ENCODE measurements at regions not wholly inside any gene's neighbourhood (a gene's known extent, or its start where the extent isn't known, plus 50 kb on each side); places are given as distances from the start of the nearest gene placed in this dataset.

DNA sequence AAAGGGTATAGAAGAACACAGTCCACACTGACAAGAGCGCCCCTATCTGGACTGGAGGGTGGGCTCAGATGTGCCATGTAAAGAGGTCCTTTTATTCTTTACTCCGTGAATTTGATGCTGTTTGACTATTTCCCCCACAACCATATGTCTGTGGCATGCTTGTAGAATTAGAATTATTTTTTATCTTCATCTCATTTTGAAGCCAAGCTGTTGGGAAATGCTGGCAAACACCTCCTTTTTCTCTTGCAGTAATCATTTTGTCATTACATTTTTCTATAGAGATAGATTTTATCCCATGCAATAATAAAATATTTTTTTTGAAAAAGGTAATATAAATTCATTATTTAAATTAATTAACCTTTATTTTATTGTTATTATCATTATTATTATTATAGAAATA, 926.6 kb upstream of the AUTS2 start:
- H3K9me3 ChIP-seq (ENCODE audit: severe bottlenecking) = no peaks in the 10 kb centered on the region
- DNase-seq = no peak
- TF ChIP-seq, protein P1, sequence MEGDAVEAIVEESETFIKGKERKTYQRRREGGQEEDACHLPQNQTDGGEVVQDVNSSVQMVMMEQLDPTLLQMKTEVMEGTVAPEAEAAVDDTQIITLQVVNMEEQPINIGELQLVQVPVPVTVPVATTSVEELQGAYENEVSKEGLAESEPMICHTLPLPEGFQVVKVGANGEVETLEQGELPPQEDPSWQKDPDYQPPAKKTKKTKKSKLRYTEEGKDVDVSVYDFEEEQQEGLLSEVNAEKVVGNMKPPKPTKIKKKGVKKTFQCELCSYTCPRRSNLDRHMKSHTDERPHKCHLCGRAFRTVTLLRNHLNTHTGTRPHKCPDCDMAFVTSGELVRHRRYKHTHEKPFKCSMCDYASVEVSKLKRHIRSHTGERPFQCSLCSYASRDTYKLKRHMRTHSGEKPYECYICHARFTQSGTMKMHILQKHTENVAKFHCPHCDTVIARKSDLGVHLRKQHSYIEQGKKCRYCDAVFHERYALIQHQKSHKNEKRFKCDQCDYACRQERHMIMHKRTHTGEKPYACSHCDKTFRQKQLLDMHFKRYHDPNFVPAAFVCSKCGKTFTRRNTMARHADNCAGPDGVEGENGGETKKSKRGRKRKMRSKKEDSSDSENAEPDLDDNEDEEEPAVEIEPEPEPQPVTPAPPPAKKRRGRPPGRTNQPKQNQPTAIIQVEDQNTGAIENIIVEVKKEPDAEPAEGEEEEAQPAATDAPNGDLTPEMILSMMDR (IDR thresholded peaks at IDR 0.05; ENCODE audit: low read depth, low read length) = no peak
- H3K36me3 ChIP-seq = no peaks in the 10 kb centered on the region
- H3K4me3 ChIP-seq (ENCODE audit: low read depth, low read length) = no peak overlapping the region
- no peak overlapping the region for H3K27ac ChIP-seq
- H3K27me3 ChIP-seq (ENCODE audit: insufficient read depth, low read depth, severe bottlenecking) = no peaks in the 10 kb centered on the region

DNA sequence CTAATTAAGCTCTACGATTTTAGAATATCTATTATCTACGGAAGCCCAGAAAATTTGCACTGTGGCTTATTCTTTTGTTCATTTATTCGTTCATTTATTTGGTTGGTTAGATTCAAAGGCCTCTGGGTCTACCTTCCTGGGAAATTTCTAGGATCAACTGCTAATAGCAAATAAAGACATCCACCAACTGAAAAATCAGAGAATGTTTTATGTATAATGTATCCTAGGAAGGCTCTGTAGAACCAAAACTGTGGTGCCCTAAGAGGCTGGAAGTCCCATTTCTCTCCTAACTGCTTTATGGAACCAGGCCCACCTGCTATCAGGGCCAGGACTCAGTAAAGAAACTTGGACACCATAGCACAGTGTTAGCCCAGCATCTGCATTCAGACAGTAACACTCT, 923.4 kb upstream of the AUTS2 start:
- TF ChIP-seq, protein P1 (IDR thresholded peaks at IDR 0.05; ENCODE audit: low read depth, low read length) = no peak
- Histone ChIP-seq H3K27me3 (ENCODE audit: insufficient read depth, low read depth, severe bottlenecking) (no peaks in the 10 kb centered on the region), H3K9me3 (ENCODE audit: severe bottlenecking) (no peaks in the 10 kb centered on the region), H3K27ac (no peak overlapping the region), H3K4me3 (ENCODE audit: low read depth, low read length) (no peak overlapping the region), H3K36me3 (no peaks in the 10 kb centered on the region)
- no peak for DNase-seq

DNA sequence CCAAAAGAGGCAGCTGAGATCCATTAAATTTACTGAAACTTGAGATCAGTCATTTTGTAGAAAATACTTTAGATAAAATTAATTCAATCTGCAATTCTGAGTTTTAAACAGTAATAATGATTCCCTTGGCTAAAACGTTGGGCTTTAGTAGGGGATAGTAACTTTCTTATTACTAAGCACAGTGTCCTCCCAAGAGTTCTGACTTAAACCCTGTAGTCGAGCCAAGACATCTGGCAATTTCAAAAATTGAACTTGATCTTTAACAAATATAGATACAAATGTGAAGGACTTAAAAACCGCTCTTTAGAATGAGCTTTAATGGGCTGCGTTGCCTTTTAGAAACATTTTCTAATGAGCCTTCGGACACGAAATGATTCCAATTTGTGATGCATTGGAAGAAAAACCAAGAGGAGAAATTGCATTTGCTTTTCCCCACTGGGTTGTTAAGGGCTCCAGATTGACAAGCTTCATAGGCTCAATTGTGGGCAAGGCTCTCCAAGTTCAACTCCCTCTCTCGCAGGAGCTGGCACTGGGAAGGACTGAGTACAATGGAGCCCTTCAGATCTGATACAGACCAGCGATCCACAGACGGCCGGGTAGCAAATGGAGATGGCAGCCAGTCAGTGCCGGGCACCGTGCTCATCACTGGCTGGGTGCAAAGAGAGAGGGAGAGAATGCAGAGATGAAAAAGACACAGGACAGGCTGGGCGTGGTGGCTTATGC, 921.3 kb upstream of the AUTS2 start:
- no peaks in the 10 kb centered on the region for H3K9me3 ChIP-seq (ENCODE audit: severe bottlenecking)
- no peaks in the 10 kb centered on the region for H3K27me3 ChIP-seq (ENCODE audit: insufficient read depth, low read depth, severe bottlenecking)
- no peak for DNase-seq
- H3K4me3 ChIP-seq (ENCODE audit: low read depth, low read length) = no peak overlapping the region
- H3K36me3 ChIP-seq = no peaks in the 10 kb centered on the region
- TF ChIP-seq, protein P1 (IDR thresholded peaks at IDR 0.05; ENCODE audit: low read depth, low read length) = no peak
- no peak overlapping the region for H3K27ac ChIP-seq

DNA sequence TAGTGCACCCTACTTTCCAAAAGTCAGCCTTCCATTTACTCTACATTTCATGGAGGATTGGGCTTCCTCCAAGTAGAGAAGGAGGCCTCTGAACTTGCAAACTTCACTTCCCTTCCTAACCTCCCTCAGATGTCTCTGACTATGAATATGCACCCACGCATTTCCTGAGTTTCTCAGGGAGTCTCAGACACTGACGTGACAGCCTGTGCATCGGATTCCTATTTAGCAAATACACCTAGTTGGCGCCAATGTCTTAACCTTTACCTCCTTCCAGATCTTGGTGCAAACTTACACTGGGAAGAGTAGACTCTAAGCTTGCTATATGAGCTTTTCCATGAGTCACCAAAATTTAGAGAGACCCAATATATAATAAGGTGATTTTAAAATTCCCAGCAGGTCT, 920.1 kb upstream of the AUTS2 start:
- DNase-seq = no peak
- Histone ChIP-seq H3K36me3 (no peaks in the 10 kb centered on the region), H3K4me3 (ENCODE audit: low read depth, low read length) (no peak overlapping the region), H3K27me3 (ENCODE audit: insufficient read depth, low read depth, severe bottlenecking) (no peaks in the 10 kb centered on the region), H3K9me3 (ENCODE audit: severe bottlenecking) (no peaks in the 10 kb centered on the region), H3K27ac (no peak overlapping the region)
- TF ChIP-seq, protein P1 (IDR thresholded peaks at IDR 0.05; ENCODE audit: low read depth, low read length) = no peak

DNA sequence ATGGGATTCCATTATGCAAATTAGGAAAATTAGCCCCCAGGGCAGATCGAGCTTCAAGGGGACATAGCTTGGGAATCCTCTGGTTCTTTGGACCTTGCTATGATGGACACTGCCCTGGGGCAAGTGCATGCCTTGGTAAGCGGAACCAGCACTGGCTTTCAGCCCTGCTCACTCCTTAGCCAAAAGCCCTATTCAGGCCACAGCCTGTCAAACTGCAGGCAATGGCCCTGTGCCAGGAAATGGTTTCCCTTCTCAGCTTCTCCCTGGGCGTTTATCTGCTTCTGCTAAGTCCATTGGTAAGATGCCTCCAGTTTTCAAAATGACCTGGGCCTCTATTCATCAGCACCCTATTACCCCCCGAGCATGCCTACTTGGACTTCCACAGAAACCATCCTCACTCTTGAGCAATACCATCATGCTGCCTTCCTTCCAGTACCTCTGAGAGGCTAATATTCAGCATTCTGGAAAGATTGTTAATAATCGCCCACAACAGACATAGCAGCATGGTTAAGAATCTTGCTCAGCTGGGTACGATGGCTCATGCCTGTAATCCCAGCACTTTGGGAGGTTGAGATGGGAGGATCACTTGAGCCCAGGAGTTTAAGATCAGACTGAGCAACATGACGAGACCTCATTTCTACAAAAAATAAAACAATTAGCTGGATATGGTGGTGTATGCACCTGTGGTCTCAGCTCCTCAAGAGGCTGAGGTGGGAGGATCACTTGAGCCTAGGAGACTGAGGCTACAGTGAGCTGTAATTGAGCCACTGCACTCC, 918.6 kb upstream of the AUTS2 start:
- H3K9me3 ChIP-seq (ENCODE audit: severe bottlenecking) = no peaks in the 10 kb centered on the region
- H3K27me3 ChIP-seq (ENCODE audit: insufficient read depth, low read depth, severe bottlenecking) = no peaks in the 10 kb centered on the region
- no peaks in the 10 kb centered on the region for H3K36me3 ChIP-seq
- DNase-seq = no peak
- no peak overlapping the region for H3K4me3 ChIP-seq (ENCODE audit: low read depth, low read length)
- H3K27ac ChIP-seq = no peak overlapping the region
- TF ChIP-seq, protein P1 (IDR thresholded peaks at IDR 0.05; ENCODE audit: low read depth, low read length) = no peak
